ENCODE measurements at regions not wholly inside any gene's neighbourhood (a gene's known extent, or its start where the extent isn't known, plus 50 kb on each side); places are given as distances from the start of the nearest gene placed in this dataset.

DNA sequence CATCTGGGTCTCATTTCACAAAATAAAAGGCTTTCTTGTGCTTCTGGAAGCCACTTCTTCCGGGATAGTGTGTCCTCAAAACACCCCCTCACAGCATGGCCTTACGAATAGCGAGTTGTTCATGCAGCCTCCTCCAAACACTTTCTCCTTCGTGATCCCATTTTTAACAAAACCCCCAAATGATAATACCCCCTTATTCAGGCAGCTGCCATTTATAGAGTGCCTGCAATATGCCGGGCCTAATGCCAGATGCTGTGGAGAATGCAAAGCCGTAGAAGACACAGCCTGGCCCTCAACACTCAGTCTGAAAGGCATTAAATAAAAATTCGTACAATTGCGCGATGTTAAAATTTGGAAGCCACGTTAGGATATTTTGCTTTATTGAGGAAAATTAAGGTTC, 66.4 kb upstream of the SLC44A1 start:
- no peak for DNase-seq (ENCODE audit: low read depth, low spot score)
- in situ Hi-C loops (cut with HindIII; ENCODE audit: low sequenced_read_pairs), result no loop called here

DNA sequence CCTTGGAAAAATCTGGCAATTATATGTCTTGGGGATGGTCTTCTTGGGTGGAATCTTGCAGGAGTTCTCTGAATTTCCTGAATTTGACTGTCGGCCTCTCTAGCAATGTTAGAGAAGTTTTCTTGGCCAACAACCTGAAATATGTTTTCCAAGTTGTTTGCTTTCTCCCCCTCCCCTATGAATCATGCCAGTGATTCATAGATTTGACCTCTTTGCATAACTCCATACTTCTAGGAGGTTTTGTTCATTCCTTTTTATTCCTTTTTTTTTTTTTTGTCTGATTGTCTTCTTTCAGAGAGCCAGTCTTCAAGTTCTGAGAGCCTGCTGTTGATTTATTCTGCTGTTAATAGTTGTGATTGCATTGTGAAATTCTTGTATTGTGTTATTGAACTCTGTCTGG, 56.7 kb upstream of the SLC44A1 start:
- DNase-seq (ENCODE audit: low read depth, low spot score), result peak; percentile 83
- in situ Hi-C loops (cut with HindIII; ENCODE audit: low sequenced_read_pairs), result no loop called here
- TF ChIP-seq, protein P1, sequence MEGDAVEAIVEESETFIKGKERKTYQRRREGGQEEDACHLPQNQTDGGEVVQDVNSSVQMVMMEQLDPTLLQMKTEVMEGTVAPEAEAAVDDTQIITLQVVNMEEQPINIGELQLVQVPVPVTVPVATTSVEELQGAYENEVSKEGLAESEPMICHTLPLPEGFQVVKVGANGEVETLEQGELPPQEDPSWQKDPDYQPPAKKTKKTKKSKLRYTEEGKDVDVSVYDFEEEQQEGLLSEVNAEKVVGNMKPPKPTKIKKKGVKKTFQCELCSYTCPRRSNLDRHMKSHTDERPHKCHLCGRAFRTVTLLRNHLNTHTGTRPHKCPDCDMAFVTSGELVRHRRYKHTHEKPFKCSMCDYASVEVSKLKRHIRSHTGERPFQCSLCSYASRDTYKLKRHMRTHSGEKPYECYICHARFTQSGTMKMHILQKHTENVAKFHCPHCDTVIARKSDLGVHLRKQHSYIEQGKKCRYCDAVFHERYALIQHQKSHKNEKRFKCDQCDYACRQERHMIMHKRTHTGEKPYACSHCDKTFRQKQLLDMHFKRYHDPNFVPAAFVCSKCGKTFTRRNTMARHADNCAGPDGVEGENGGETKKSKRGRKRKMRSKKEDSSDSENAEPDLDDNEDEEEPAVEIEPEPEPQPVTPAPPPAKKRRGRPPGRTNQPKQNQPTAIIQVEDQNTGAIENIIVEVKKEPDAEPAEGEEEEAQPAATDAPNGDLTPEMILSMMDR (IDR thresholded peaks at IDR 0.05; ENCODE audit: low read depth, low read length), result no peak
- no peak overlapping the region for H3K4me3 ChIP-seq (ENCODE audit: low read depth, low read length)

More for the DNA sequence above, 66.4 kb upstream of the SLC44A1 start:
- TF ChIP-seq, protein P1 (IDR thresholded peaks at IDR 0.05; ENCODE audit: low read depth, low read length), result no peak
- H3K4me3 ChIP-seq (ENCODE audit: low read depth, low read length), result no peak overlapping the region

DNA sequence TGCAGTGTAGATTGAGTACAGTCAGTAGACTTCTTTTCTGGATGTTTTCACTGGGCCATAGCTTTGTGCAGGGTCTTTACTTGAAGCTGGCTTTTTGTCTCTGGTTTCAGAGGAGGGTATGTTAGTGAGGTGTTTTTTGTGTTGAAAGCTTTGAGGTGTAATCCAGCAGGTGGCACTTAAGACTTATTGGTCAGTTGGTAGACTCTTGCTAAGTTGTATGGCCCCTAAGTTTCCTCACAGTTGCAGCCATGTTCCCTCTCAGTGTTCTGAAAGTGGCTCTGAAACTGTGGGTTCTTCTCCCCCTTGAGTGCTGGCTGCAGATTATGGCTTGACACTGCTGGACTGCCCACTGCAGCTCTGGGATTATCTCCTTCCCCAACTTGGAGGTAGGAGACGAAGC, 55.7 kb upstream of the SLC44A1 start:
- TF ChIP-seq, protein P1 (IDR thresholded peaks at IDR 0.05; ENCODE audit: low read depth, low read length), result no peak
- in situ Hi-C loops (cut with HindIII; ENCODE audit: low sequenced_read_pairs), result no loop called here
- H3K4me3 ChIP-seq (ENCODE audit: low read depth, low read length), result no peak overlapping the region
- no peak for DNase-seq (ENCODE audit: low read depth, low spot score)

DNA sequence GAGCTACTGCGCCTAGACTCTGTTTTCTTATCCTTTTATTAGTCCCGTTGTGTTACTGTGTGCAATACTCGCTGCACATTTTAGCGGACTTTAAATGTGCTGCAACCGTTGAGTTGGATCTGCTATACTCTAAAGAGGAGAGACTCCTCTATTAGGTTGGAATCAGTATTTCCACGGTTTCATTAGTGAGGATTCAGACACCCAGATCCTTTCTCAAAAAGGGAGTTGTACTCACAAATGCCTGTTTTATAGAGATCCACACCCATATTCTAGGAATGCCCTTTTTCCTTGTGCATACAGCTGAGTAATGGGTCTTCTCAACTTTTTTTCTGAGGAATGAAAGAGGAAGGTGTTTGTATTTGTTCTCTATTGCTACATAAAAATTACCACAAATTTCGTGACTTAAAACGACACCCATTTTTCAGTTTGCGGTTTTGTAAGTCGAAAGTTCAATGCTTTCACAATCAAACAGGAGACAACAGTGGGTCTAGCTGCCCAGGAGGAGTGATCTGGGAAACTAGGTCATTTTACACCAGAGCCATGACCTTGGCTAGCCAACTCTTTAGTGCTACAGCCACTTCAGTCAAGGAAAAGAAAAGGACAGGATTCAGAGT, 52.8 kb upstream of the SLC44A1 start:
- in situ Hi-C loops (cut with HindIII; ENCODE audit: low sequenced_read_pairs), result no loop called here
- TF ChIP-seq, protein P1 (IDR thresholded peaks at IDR 0.05; ENCODE audit: low read depth, low read length), result no peak
- DNase-seq (ENCODE audit: low read depth, low spot score), result peak; percentile 32
- no peak overlapping the region for H3K4me3 ChIP-seq (ENCODE audit: low read depth, low read length)

DNA sequence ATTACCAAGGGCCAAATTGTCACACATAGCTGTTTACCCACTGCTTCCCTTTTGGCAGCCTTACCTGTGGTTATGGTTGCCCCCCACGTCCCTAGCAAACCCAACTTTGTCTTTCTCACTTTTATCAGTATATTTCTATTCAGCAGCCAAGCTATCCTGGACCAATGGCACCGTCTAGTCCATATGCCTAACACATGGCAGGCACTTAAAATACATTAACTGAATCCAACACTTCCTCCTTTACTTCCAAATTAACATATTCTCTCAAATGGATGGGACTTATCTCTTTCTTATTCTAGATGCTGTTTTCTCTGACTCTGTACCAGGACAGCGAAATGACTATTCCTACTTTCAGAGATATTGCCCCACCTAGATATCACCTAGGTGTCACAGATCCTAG, 50.9 kb upstream of the SLC44A1 start:
- in situ Hi-C loops (cut with HindIII; ENCODE audit: low sequenced_read_pairs), result no loop called here
- DNase-seq (ENCODE audit: low read depth, low spot score), result no peak
- no peak overlapping the region for H3K4me3 ChIP-seq (ENCODE audit: low read depth, low read length)
- TF ChIP-seq, protein P1 (IDR thresholded peaks at IDR 0.05; ENCODE audit: low read depth, low read length), result no peak

DNA sequence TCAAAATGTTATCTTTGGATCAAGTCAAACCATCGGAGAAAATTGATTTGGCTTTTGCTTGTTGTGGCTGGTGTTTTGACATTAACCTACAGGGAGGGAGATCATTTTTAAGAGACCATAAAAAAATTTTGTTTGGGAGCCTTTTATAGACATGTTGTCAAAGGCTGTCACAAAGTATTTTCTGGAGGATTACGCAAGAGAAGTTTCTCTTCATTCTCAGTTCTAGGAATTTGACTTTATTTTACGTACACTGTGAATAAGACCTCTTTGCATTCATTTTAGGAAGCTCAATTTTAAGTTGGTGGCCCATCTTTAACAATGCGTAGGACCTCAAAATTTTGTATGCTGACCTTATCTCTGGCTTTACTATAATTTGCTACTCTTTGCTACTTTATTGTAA, 50.2 kb upstream of the SLC44A1 start:
- in situ Hi-C loops (cut with HindIII; ENCODE audit: low sequenced_read_pairs), result no loop called here
- TF ChIP-seq, protein P1 (IDR thresholded peaks at IDR 0.05; ENCODE audit: low read depth, low read length), result no peak
- no peak for DNase-seq (ENCODE audit: low read depth, low spot score)

More for the DNA sequence above, 50.2 kb upstream of the SLC44A1 start:
- H3K4me3 ChIP-seq (ENCODE audit: low read depth, low read length), result no peak overlapping the region

All from astrocyte of the spinal cord (primary cell).